Naive thymus-derived CD4-positive, alpha-beta T cell (primary cell): ENCODE measurements at regions not wholly inside any gene's neighbourhood (a gene's known extent, or its start where the extent isn't known, plus 50 kb on each side); places are given as distances from the start of the nearest gene placed in this dataset.
A peak's percentile ranks its signal among the peaks of the same experiment; 100 is the strongest.

Experiments used
- ATAC-seq: fragments of 150-1000 bp; cut with Tn5 transposase; 2 replicates; pipeline ENCODE4 v1.10.0; 2021; ENCODE audit warnings: mild to moderate bottlenecking, moderate library complexity
- CTCF ChIA-PET: fragments of 350-600 bp; sonication (Branson Sonifier 250); formaldehyde crosslinking; loops from one replicate; lab custom pipeline; 2021; ENCODE audit warnings: antibody characterized with exemption; lab: Charles Lee
- POLR2A ChIA-PET: fragments of 350-600 bp; sonication (Branson Sonifier 250); formaldehyde crosslinking; loops from one replicate; lab custom pipeline; 2021; ENCODE audit warnings: antibody characterized with exemption, inconsistent platforms; lab: Charles Lee
- DNase-seq, 9 donors: peaks; one replicate each; pipeline versions ENCODE4 v3.0.0 to v3.0.0-alpha.2; 2020 to 2022; ENCODE audit warnings: mixed read lengths in 1 of 9
- H3K27ac ChIP-seq: one replicate; pipeline ENCODE4 v1.7.0; 2013; ENCODE audit warnings: mild to moderate bottlenecking, low read depth, low read length, moderate library complexity
- H3K27me3 ChIP-seq, 2 donors: one replicate each; pipeline ENCODE4 v1.7.0; 2013; ENCODE audit warnings: low read length in 2 of 2, mild to moderate bottlenecking in 2 of 2, moderate library complexity in 2 of 2; ENCODE audit not compliant: control insufficient read depth in 2 of 2, insufficient read depth in 2 of 2
- H3K36me3 ChIP-seq, 3 experiments: 1 replicate in 2 of 3; 2 replicates in 1 of 3; pipeline ENCODE4 v1.7.0; 2013; ENCODE audit warnings: low read length in 3 of 3, mild to moderate bottlenecking in 3 of 3, moderate library complexity in 1 of 3; ENCODE audit not compliant: insufficient read depth in 3 of 3, control insufficient read depth in 2 of 3
- H3K4me1 ChIP-seq, 2 donors: one replicate each; pipeline ENCODE4 v1.7.0; 2013; ENCODE audit warnings: low read length in 2 of 2, mild to moderate bottlenecking in 2 of 2, moderate library complexity in 1 of 2; ENCODE audit not compliant: control insufficient read depth in 2 of 2, insufficient read depth in 2 of 2
- H3K4me3 ChIP-seq: 2 replicates; pipeline ENCODE4 v1.7.0; 2013; ENCODE audit warnings: mild to moderate bottlenecking, low read length
- H3K9me3 ChIP-seq, 3 experiments: 1 replicate in 2 of 3; 2 replicates in 1 of 3; pipeline ENCODE4 v1.7.0; 2013; ENCODE audit warnings: low read length in 3 of 3; ENCODE audit not compliant: control insufficient read depth in 2 of 3
- H3K27ac Mint-ChIP-seq, 9 donors: one replicate each; pipeline ENCODE4 v1.8.0; 2020 to 2022; ENCODE audit warnings: mixed read lengths in 9 of 9, mild to moderate bottlenecking in 8 of 9, moderate library complexity in 5 of 9, inconsistent platforms in 2 of 9
- H3K27me3 Mint-ChIP-seq, 5 donors: one replicate each; pipeline ENCODE4 v1.8.0; 2021 to 2022; ENCODE audit warnings: mixed read lengths in 5 of 5, mild to moderate bottlenecking in 1 of 5
- H3K36me3 Mint-ChIP-seq, 5 donors: one replicate each; pipeline ENCODE4 v1.8.0; 2020 to 2022; ENCODE audit warnings: mixed read lengths in 5 of 5, mild to moderate bottlenecking in 3 of 5, inconsistent platforms in 1 of 5
- H3K4me1 Mint-ChIP-seq, 7 donors: one replicate each; pipeline ENCODE4 v1.8.0; 2020 to 2022; ENCODE audit warnings: mixed read lengths in 7 of 7, mild to moderate bottlenecking in 3 of 7, inconsistent platforms in 1 of 7
- H3K4me3 Mint-ChIP-seq, 10 donors: one replicate each; pipeline ENCODE4 v1.8.0; 2020 to 2022; ENCODE audit warnings: mild to moderate bottlenecking in 10 of 10, mixed read lengths in 10 of 10, moderate library complexity in 6 of 10, inconsistent platforms in 2 of 10
- H3K9me3 Mint-ChIP-seq, 11 donors: one replicate each; pipeline ENCODE4 v1.8.0; 2020 to 2022; ENCODE audit warnings: mixed read lengths in 11 of 11, mild to moderate bottlenecking in 4 of 11, inconsistent platforms in 1 of 11, moderate library complexity in 1 of 11
- intact Hi-C, 2 donors: fragments of 100-400 bp; cut with micrococcal nuclease; formaldehyde crosslinking; loops; one replicate each; pipeline ENCODE4 v1.15.1; 2023

GRCh38 chr14:58972233-58973017 lies 216.0 kb upstream of the DAAM1 start:
- Mint-ChIP-seq H3K27me3 (no peaks in the 10 kb centered on the region), H3K4me1 (no peaks in the 10 kb centered on the region), H3K36me3 (no peaks in the 10 kb centered on the region), H3K4me3 (no peak overlapping the region), H3K9me3 (no peaks in the 10 kb centered on the region), H3K27ac (no peak overlapping the region)
- H3K27me3 ChIP-seq, result no peaks in the 10 kb centered on the region
- H3K27ac ChIP-seq, result no peak overlapping the region
- CTCF ChIA-PET, result interaction anchor here (0.6 to 0.7 kb wide), 2 partner anchors 24 to 1829 kb away, joined by 3 read pairs; no protein-coding TSS in a partner anchor
- DNase-seq (no peak), ATAC-seq (no peak)
- POLR2A ChIA-PET, result no interaction called here
- no peaks in the 10 kb centered on the region for H3K4me1 ChIP-seq
- H3K36me3 ChIP-seq, result no peaks in the 10 kb centered on the region
- no peak overlapping the region for H3K4me3 ChIP-seq
- intact Hi-C loops, result no loop called here
- no peaks in the 10 kb centered on the region for H3K9me3 ChIP-seq

DNA sequence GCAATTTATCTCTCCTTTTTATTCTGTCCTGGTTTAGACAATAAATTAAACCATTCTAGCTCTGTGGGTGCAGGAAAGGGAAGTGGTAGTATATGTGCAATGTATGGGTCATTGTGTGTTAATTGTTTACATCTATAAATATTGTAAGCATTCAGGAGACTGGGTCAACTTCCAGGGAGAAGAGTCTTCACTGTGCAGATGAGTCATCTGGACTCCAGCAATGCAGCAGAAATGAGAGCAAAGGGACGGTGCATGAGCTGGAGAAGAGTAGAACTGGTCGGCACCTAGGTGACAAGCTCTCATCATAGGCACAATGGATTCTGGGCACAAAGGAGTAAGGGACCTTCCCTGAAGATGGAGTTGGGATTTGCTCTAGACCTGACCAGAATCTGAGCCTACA lies 211.1 kb upstream of the DAAM1 start:
- H3K27ac ChIP-seq, result no peak overlapping the region
- Mint-ChIP-seq H3K36me3 (no peaks in the 10 kb centered on the region), H3K9me3 (no peaks in the 10 kb centered on the region), H3K4me3 (no peak overlapping the region), H3K4me1 (peaks cover 0 to 2% (median 0%) of the 10 kb centered on the region in 7 donors), H3K27ac (no peak overlapping the region), H3K27me3 (no peaks in the 10 kb centered on the region)
- no peak overlapping the region for H3K4me3 ChIP-seq
- ChIA-PET CTCF (no interaction called here), POLR2A (no interaction called here)
- intact Hi-C loops, result no loop called here
- DNase-seq (no peak), ATAC-seq (no peak)
- H3K9me3 ChIP-seq, result no peaks in the 10 kb centered on the region
- no peaks in the 10 kb centered on the region for H3K4me1 ChIP-seq
- H3K27me3 ChIP-seq, result no peaks in the 10 kb centered on the region
- no peaks in the 10 kb centered on the region for H3K36me3 ChIP-seq

DNA sequence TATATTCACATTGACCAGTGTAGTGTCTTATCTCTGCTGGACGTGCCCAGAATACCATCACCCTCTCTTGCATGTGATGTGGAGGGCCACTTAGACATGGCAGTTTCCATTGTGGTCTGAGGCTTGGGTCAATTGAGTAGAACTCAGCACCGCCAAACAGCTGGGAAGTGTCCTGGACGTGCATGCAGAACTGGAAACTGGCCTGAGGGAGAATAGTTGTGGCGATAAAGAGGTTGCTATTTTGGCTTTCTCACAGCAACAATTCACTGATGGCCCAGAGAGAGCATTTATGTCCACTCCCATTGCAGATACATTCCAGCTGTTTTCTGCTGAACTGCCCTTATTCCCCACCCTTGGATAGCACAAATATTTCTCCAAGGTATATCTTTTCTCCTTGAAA lies 210.1 kb upstream of the DAAM1 start:
- ATAC-seq (no peak), DNase-seq (no peak)
- Histone ChIP-seq H3K9me3 (no peaks in the 10 kb centered on the region), H3K36me3 (no peaks in the 10 kb centered on the region), H3K27ac (no peak overlapping the region), H3K27me3 (no peaks in the 10 kb centered on the region), H3K4me3 (no peak overlapping the region), H3K4me1 (no peaks in the 10 kb centered on the region)
- H3K27ac Mint-ChIP-seq, result no peak overlapping the region
- no peaks in the 10 kb centered on the region for H3K36me3 Mint-ChIP-seq
- ChIA-PET CTCF (no interaction called here), POLR2A (interaction anchor here (0.6 kb wide), 1 partner anchor 71 kb away, joined by 3 read pairs; no protein-coding TSS in a partner anchor)
- intact Hi-C loops, result no loop called here
- no peak overlapping the region for H3K4me3 Mint-ChIP-seq
- H3K9me3 Mint-ChIP-seq, result no peaks in the 10 kb centered on the region
- peaks cover 0 to 2% (median 0%) of the 10 kb centered on the region in 7 donors for H3K4me1 Mint-ChIP-seq
- H3K27me3 Mint-ChIP-seq, result no peaks in the 10 kb centered on the region

DNA sequence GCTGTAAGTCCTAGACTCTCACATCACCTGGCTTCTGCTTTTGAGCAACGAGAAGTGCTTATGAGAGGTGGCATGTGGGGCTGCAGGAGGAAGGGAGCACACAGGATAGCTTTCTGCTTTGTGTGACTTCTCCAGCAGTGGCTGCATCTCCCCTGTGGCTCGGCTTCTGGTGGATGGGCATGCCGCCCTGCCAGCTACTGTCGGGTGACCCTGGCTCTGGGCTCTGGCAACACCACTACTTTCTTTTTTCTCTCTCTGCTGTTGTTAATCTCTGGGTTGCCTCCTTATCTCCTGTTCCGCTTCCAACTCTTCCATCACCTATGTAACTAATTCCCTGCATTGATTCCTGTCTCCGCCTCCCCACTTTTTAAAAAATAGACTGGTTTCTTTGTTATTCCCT lies 209.1 kb upstream of the DAAM1 start:
- Histone ChIP-seq H3K4me1 (no peaks in the 10 kb centered on the region), H3K4me3 (no peak overlapping the region), H3K27me3 (no peaks in the 10 kb centered on the region), H3K27ac (no peak overlapping the region), H3K36me3 (no peaks in the 10 kb centered on the region), H3K9me3 (no peaks in the 10 kb centered on the region)
- Mint-ChIP-seq H3K4me3 (peak overlapping the region in 1 of 10 donors; percentile 8), H3K27me3 (no peaks in the 10 kb centered on the region), H3K9me3 (no peaks in the 10 kb centered on the region), H3K36me3 (no peaks in the 10 kb centered on the region), H3K4me1 (peaks cover 0 to 2% (median 0%) of the 10 kb centered on the region in 7 donors), H3K27ac (no peak overlapping the region)
- intact Hi-C loops, result no loop called here
- ATAC-seq, result no peak
- CTCF ChIA-PET, result no interaction called here
- POLR2A ChIA-PET, result no interaction called here
- no peak for DNase-seq

DNA sequence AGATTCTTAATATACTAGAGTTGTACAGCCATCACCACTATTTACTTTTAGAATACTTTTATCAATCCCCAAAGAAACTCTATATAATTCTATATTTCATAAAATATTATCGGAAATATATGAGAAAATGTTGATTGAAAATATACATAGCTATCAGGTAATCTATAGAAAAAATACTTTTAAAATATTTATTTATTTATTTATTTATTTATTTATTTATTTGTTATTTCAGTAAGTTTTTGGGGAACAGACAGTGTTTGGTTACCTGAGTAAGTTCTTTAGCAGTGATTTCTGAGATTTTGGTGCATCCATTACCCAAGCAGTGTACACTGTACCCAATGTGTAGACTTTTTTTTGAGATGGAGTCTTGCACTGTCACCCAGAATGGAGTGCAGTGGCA lies 206.6 kb upstream of the DAAM1 start:
- H3K27me3 Mint-ChIP-seq, result peaks cover 0 to 10% (median 0%) of the 10 kb centered on the region in 5 donors
- Histone ChIP-seq H3K27ac (no peak overlapping the region), H3K4me1 (no peaks in the 10 kb centered on the region), H3K36me3 (no peaks in the 10 kb centered on the region), H3K4me3 (no peak overlapping the region), H3K27me3 (no peaks in the 10 kb centered on the region), H3K9me3 (no peaks in the 10 kb centered on the region)
- CTCF ChIA-PET, result no interaction called here
- peaks cover 0 to 2% (median 0%) of the 10 kb centered on the region in 7 donors for H3K4me1 Mint-ChIP-seq
- no peak overlapping the region for H3K4me3 Mint-ChIP-seq
- POLR2A ChIA-PET, result no interaction called here
- intact Hi-C loops, result no loop called here
- DNase-seq, result no peak
- no peaks in the 10 kb centered on the region for H3K36me3 Mint-ChIP-seq
- ATAC-seq, result no peak
- no peaks in the 10 kb centered on the region for H3K9me3 Mint-ChIP-seq
- H3K27ac Mint-ChIP-seq, result no peak overlapping the region

GRCh38 chr14:58985786-58986185 lies 202.7 kb upstream of the DAAM1 start:
- Mint-ChIP-seq H3K27me3 (peaks cover 0 to 10% (median 0%) of the 10 kb centered on the region in 5 donors), H3K27ac (no peak overlapping the region), H3K4me3 (no peak overlapping the region), H3K4me1 (no peaks in the 10 kb centered on the region), H3K36me3 (no peaks in the 10 kb centered on the region), H3K9me3 (peaks cover 0 to 7% (median 0%) of the 10 kb centered on the region in 11 donors)
- H3K36me3 ChIP-seq, result no peaks in the 10 kb centered on the region
- ChIA-PET CTCF (no interaction called here), POLR2A (no interaction called here)
- H3K4me1 ChIP-seq, result no peaks in the 10 kb centered on the region
- H3K9me3 ChIP-seq, result no peaks in the 10 kb centered on the region
- no peak overlapping the region for H3K4me3 ChIP-seq
- DNase-seq (no peak), ATAC-seq (no peak)
- intact Hi-C loops, result no loop called here
- H3K27me3 ChIP-seq, result no peaks in the 10 kb centered on the region
- H3K27ac ChIP-seq, result no peak overlapping the region

DNA sequence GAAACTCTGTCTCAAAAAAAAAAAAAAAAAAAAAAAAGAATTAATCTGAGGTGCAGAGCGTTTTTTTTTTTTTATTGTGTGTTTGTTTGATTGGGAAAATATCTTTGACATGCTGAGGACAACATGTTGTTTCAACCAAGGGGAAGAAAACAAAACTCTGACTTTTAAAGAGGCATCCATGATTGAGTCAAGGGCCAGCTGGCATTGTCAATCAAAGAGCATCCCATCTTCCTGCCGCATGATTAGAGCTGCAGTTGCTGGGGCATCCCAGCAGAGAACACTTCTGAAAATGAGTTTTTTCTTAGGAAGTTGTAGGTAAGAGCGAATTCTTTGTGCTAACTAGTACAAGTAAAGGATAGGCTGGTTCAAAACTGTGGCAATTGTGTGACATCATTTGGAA lies 200.9 kb upstream of the DAAM1 start:
- H3K4me3 Mint-ChIP-seq, result no peak overlapping the region
- ATAC-seq (no peak), DNase-seq (no peak)
- ChIA-PET POLR2A (no interaction called here), CTCF (no interaction called here)
- no peaks in the 10 kb centered on the region for H3K36me3 Mint-ChIP-seq
- H3K27me3 Mint-ChIP-seq, result peaks cover 0 to 10% (median 0%) of the 10 kb centered on the region in 5 donors
- no peaks in the 10 kb centered on the region for H3K4me1 ChIP-seq
- peaks cover 0 to 7% (median 0%) of the 10 kb centered on the region in 11 donors for H3K9me3 Mint-ChIP-seq
- H3K4me3 ChIP-seq, result no peak overlapping the region
- H3K9me3 ChIP-seq, result no peaks in the 10 kb centered on the region
- no peaks in the 10 kb centered on the region for H3K27me3 ChIP-seq
- H3K4me1 Mint-ChIP-seq, result no peaks in the 10 kb centered on the region
- intact Hi-C loops, result no loop called here
- no peaks in the 10 kb centered on the region for H3K36me3 ChIP-seq
- no peak overlapping the region for H3K27ac Mint-ChIP-seq
- no peak overlapping the region for H3K27ac ChIP-seq
